ENCODE measurements at regions not wholly inside any gene's neighbourhood (a gene's known extent, or its start where the extent isn't known, plus 50 kb on each side); places are given as distances from the start of the nearest gene placed in this dataset.
"Not testable (repeated sequence)": the region's sequence is repeated elsewhere in the genome, so short reads cannot be mapped to it uniquely, and the experiment has no call there.

GRCh38 chr21:22796147-22796546 is 1797.9 kb downstream of the NCAM2 start:
- H3K27ac ChIP-seq: no peak overlapping the region
- TF ChIP-seq CTCF (IDR thresholded peaks at IDR 0.05) (no peak), ZFX (IDR thresholded peaks at IDR 0.05; ENCODE audit: borderline replicate concordance) (no peak)

GRCh38 chr21:22804151-22804550 is 1805.9 kb downstream of the NCAM2 start:
- H3K27ac ChIP-seq: no peak overlapping the region
- TF ChIP-seq CTCF (IDR thresholded peaks at IDR 0.05) (no peak), ZFX (IDR thresholded peaks at IDR 0.05; ENCODE audit: borderline replicate concordance) (no peak)

- H3K27ac ChIP-seq: no peak overlapping the region
- TF ChIP-seq CTCF (IDR thresholded peaks at IDR 0.05): no peak
- no peak for TF ChIP-seq ZFX (IDR thresholded peaks at IDR 0.05; ENCODE audit: borderline replicate concordance)
Measured at GRCh38 chr21:22806278-22806677, 1808.1 kb downstream of the NCAM2 start.

GRCh38 chr21:22813201-22813600 is 1815.0 kb downstream of the NCAM2 start:
- TF ChIP-seq CTCF (IDR thresholded peaks at IDR 0.05) (no peak), ZFX (IDR thresholded peaks at IDR 0.05; ENCODE audit: borderline replicate concordance) (no peak)
- H3K27ac ChIP-seq: no peak overlapping the region

- not testable (repeated sequence) for H3K27ac ChIP-seq
Measured at GRCh38 chr21:22818681-22819485, 1820.7 kb downstream of the NCAM2 start.

GRCh38 chr21:22827422-22827821 is 1829.2 kb downstream of the NCAM2 start:
- TF ChIP-seq ZFX (IDR thresholded peaks at IDR 0.05; ENCODE audit: borderline replicate concordance) (no peak), CTCF (IDR thresholded peaks at IDR 0.05) (no peak)

GRCh38 chr21:22842875-22843274 is 1844.7 kb downstream of the NCAM2 start:
- no peak for TF ChIP-seq ZFX (IDR thresholded peaks at IDR 0.05; ENCODE audit: borderline replicate concordance)
- TF ChIP-seq CTCF (IDR thresholded peaks at IDR 0.05): no peak
- H3K27ac ChIP-seq: no peak overlapping the region

More at GRCh38 chr21:22827422-22827821, 1829.2 kb downstream of the NCAM2 start:
- no peak overlapping the region for H3K27ac ChIP-seq

- TF ChIP-seq CTCF (IDR thresholded peaks at IDR 0.05) (no peak), ZFX (IDR thresholded peaks at IDR 0.05; ENCODE audit: borderline replicate concordance) (no peak)
- H3K27ac ChIP-seq: no peak overlapping the region
Measured at GRCh38 chr21:22855581-22855980, 1857.4 kb downstream of the NCAM2 start.

Measured in 22Rv1 (cell line).